Right lobe of liver (tissue), 6 donors: ENCODE measurements at regions not wholly inside any gene's neighbourhood (a gene's known extent, or its start where the extent isn't known, plus 50 kb on each side); places are given as distances from the start of the nearest gene placed in this dataset.

Source experiments
- ATAC-seq, 4 donors: fragments of 200-7000 bp; cut with Tn5 transposase; one replicate each; pipeline ENCODE4 v1.9.1; 2020; ENCODE audit warnings: mild to moderate bottlenecking in 4 of 4, moderate library complexity in 4 of 4
- DNase-seq, 3 donors: peaks; one replicate each; pipeline ENCODE4 v3.0.0-alpha.2; 2020
- H3K27ac ChIP-seq, 3 donors: fragments of 200-600 bp; one replicate each; pipeline ENCODE4 v1.8.0; 2022
- H3K27me3 ChIP-seq, 2 donors: fragments of 200-600 bp; one replicate each; pipeline ENCODE4 v1.8.0; 2022
- H3K36me3 ChIP-seq, 4 donors: fragments of 200-600 bp; sonication (generic) in 1 of 4; one replicate each; pipeline versions ENCODE4 v1.5.1 to v1.8.0; 2017 to 2022; ENCODE audit warnings: control low read depth in 1 of 4
- H3K4me1 ChIP-seq, 4 donors: fragments of 200-600 bp; sonication (generic) in 1 of 4; one replicate each; pipeline versions ENCODE4 v1.5.1 to v1.8.0; 2017 to 2022; ENCODE audit warnings: control low read depth in 1 of 4
- H3K4me3 ChIP-seq, 3 donors: fragments of 200-600 bp; one replicate each; pipeline ENCODE4 v1.8.0; 2022
- H3K9me3 ChIP-seq, 4 donors: fragments of 200-600 bp; sonication (generic) in 1 of 4; one replicate each; pipeline versions ENCODE4 v1.5.1 to v1.8.0; 2017 to 2022; ENCODE audit warnings: control low read depth in 1 of 4
- POLR2A ChIP-seq: fragments of 450-650 bp; IDR thresholded peaks from one replicate; pipeline ENCODE4 v1.6.1; 2017; ENCODE audit warnings: antibody characterized with exemption, mild to moderate bottlenecking
- WGBS: methylation state at CpG from one replicate; pipeline ENCODE4 v1.1.6; 2018; ENCODE audit warnings: low coverage, low lambda C conversion rate; ENCODE audit not compliant: insufficient coverage; ENCODE audit errors: missing lambda C conversion rate; 5-methylcytosine and 5-hydroxymethylcytosine counted together
- intact Hi-C, 2 donors: fragments of 100-400 bp; cut with DNase I; formaldehyde crosslinking; loops; one replicate each; pipeline versions ENCODE4 v1.11.2 to v1.14.1; 2022
- TF ChIP-seq, protein P1 (sequence below), 4 donors: fragments of 200-600 bp in 3 of 4; fragments of 450-650 bp in 1 of 4; IDR thresholded peaks; one replicate each; pipeline versions ENCODE4 v1.5.1 to v1.8.0; 2016 to 2022; ENCODE audit warnings: antibody characterized with exemption in 4 of 4, mild to moderate bottlenecking in 2 of 4
- donor health status: DM: no; HTN: yes; CAD: no.
- donor health status: DM: no; HTN: no; CAD: no.
- donor health status: DM: no; HTN: no; CAD: no.
- donor health status: DM: no; HTN: yes; CAD: no.
- donor health status: DM: no; HTN: yes; CAD: no.

DNA sequence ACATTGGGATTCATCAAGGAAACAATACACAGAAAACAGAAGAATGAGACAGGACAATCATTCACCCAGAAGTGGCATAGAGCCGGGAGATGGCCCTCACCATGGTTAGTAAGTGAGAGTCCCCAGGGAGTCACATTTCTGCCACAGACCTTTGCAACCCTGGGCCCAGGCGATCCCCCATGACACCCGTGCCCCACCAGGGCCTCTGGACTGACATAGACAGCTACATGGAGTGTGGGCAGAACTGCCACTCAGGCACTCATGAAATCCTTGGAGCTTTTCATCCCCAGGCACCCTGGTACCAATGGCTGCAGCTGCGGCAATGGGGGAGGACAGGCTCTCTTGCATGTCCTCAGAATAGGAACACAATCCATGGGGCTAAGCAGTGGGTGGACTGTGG is 174.5 kb upstream of the TRPC4 start:
- 100% methylated on average over 2 of the region's 4 CpGs for WGBS
- TF ChIP-seq POLR2A, result no peak
- TF ChIP-seq, protein P1, sequence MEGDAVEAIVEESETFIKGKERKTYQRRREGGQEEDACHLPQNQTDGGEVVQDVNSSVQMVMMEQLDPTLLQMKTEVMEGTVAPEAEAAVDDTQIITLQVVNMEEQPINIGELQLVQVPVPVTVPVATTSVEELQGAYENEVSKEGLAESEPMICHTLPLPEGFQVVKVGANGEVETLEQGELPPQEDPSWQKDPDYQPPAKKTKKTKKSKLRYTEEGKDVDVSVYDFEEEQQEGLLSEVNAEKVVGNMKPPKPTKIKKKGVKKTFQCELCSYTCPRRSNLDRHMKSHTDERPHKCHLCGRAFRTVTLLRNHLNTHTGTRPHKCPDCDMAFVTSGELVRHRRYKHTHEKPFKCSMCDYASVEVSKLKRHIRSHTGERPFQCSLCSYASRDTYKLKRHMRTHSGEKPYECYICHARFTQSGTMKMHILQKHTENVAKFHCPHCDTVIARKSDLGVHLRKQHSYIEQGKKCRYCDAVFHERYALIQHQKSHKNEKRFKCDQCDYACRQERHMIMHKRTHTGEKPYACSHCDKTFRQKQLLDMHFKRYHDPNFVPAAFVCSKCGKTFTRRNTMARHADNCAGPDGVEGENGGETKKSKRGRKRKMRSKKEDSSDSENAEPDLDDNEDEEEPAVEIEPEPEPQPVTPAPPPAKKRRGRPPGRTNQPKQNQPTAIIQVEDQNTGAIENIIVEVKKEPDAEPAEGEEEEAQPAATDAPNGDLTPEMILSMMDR (IDR thresholded peaks at IDR 0.05), result no peak

DNA sequence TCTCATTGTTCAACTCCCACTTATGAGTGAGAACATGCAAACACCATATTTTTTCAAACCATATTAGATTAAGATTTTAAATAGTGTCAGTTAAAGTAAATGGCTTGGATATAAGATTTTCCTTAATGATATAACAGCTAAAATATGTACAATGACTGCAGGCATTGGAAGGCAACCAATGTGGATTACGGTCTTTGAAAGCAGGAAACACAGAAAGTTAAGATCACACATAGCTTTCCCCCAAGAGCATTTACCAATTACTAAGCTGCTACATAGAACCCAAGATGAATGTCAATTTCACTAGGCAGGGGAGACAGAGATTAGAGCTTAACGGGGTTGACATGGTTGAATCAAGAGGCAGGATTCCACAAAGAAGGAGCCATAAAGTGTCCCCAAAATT is 173.2 kb upstream of the TRPC4 start:
- WGBS, result 79% methylated on average over 2 of the region's 2 CpGs
- ATAC-seq, result no peak
- Histone ChIP-seq H3K27ac (no peak overlapping the region), H3K4me3 (no peak overlapping the region), H3K27me3 (no peaks in the 10 kb centered on the region), H3K9me3 (no peaks in the 10 kb centered on the region), H3K36me3 (no peaks in the 10 kb centered on the region), H3K4me1 (no peaks in the 10 kb centered on the region)
- intact Hi-C loops, result no loop called here
- DNase-seq, result no peak
- TF ChIP-seq, protein P1 (IDR thresholded peaks at IDR 0.05), result no peak
- TF ChIP-seq POLR2A, result no peak

More for the DNA sequence above, 174.5 kb upstream of the TRPC4 start:
- no peak overlapping the region for H3K4me3 ChIP-seq
- intact Hi-C loops, result no loop called here
- no peak overlapping the region for H3K27ac ChIP-seq
- peak in 1 of 4 donors; percentile 12 for ATAC-seq
- H3K9me3 ChIP-seq, result no peaks in the 10 kb centered on the region
- no peaks in the 10 kb centered on the region for H3K36me3 ChIP-seq
- DNase-seq, result no peak
- no peaks in the 10 kb centered on the region for H3K27me3 ChIP-seq
- H3K4me1 ChIP-seq, result no peaks in the 10 kb centered on the region

DNA sequence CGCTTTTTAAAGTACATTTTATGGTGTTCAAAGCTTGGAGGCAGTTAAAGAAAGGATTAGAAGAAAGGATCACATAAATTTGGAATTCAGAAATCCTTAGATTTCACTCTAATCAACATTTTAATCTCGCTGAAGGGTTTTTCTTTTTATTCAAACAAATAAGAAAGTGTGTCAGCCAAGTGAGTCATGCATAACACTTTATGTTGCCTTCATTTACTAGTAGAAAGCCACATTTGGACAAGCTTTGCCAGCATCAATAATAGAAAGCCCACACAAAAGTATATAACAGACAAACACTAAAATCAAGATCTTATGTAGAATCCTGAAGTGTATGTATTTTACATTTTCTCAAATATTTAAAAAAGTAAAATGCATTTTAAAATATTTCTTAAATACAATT is 154.9 kb upstream of the TRPC4 start:
- ATAC-seq (no peak), DNase-seq (no peak)
- TF ChIP-seq, protein P1 (IDR thresholded peaks at IDR 0.05), result no peak
- TF ChIP-seq POLR2A, result no peak
- intact Hi-C loops, result no loop called here
- WGBS, result 41% methylated on average over 2 of the region's 2 CpGs
- Histone ChIP-seq H3K4me3 (no peak overlapping the region), H3K9me3 (no peaks in the 10 kb centered on the region), H3K27me3 (no peaks in the 10 kb centered on the region), H3K4me1 (no peaks in the 10 kb centered on the region), H3K27ac (no peak overlapping the region), H3K36me3 (no peaks in the 10 kb centered on the region)

DNA sequence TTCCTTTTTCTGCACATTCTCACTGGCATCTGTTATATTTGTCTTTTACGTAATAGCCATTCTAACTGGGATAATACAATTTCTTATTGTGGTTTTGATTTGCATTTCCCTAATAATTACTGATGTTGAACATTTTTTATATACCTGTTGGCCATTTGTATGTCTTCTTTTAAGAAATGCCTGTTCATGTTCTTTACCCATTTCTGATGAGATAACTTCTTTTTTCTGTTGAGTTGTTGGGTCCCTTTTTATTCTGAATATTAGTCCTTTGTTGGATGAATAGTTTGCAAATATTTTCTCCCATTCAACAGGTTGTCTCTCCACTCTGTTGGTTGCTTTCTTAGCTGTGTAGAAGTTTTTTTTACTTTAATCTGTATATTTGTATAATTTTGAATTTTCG is 147.7 kb upstream of the TRPC4 start:
- Histone ChIP-seq H3K4me3 (no peak overlapping the region), H3K27ac (no peak overlapping the region), H3K4me1 (no peaks in the 10 kb centered on the region), H3K9me3 (peaks cover 0 to 4% (median 0%) of the 10 kb centered on the region in 4 donors), H3K36me3 (no peaks in the 10 kb centered on the region), H3K27me3 (no peaks in the 10 kb centered on the region)
- intact Hi-C loops, result no loop called here
- no peak for TF ChIP-seq POLR2A
- TF ChIP-seq, protein P1 (IDR thresholded peaks at IDR 0.05), result no peak
- no peak for ATAC-seq
- 74% methylated on average over 2 of the region's 2 CpGs for WGBS
- DNase-seq, result no peak

DNA sequence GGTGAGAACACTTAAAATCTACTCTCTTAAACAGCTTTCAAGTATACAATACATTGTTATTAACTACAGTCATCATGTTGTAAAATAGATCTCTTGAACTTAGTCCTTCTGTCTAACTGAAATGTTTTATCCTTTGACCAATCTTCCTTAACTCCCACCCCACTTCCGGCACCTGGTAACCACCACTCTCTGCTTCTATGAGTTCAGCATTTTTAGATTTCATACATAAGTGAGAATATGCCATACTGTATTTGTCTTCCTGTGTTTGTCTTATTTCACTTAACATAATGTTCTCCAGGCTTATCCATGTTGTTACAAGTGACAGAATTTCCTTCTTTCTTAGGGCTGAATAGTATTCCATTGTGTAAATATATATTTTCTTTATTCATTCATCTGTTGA is 144.1 kb upstream of the TRPC4 start:
- Histone ChIP-seq H3K27me3 (no peaks in the 10 kb centered on the region), H3K4me1 (no peaks in the 10 kb centered on the region), H3K36me3 (no peaks in the 10 kb centered on the region), H3K9me3 (peaks cover 0 to 4% (median 0%) of the 10 kb centered on the region in 4 donors), H3K27ac (no peak overlapping the region), H3K4me3 (no peak overlapping the region)
- ATAC-seq, result no peak
- TF ChIP-seq, protein P1 (IDR thresholded peaks at IDR 0.05), result no peak
- TF ChIP-seq POLR2A, result no peak
- intact Hi-C loops, result no loop called here
- DNase-seq, result no peak
- WGBS, result 94% methylated on average over 1 of the region's 1 CpG
